DOHH2 (cell line): ENCODE measurements at regions not wholly inside any gene's neighbourhood (a gene's known extent, or its start where the extent isn't known, plus 50 kb on each side); places are given as distances from the start of the nearest gene placed in this dataset.

ENCODE experiments used
- H3F3A ChIP-seq: fragments of 200-600 bp; sonication (generic), shearing (Covaris generic); 2 replicates; pipeline ENCODE4 v1.6.0; 2016; ENCODE audit warnings: antibody characterized with exemption, mild to moderate bottlenecking; ENCODE audit not compliant: control insufficient read depth, insufficient read depth
- H3K27ac ChIP-seq: fragments of 200-600 bp; sonication (generic); 2 replicates; pipeline ENCODE4 v1.5.1; 2014; ENCODE audit warnings: low read depth, mild to moderate bottlenecking, low read length, moderate library complexity
- H3K27me3 ChIP-seq: fragments of 200-600 bp; sonication (generic); 2 replicates; pipeline ENCODE4 v1.6.1; 2014; ENCODE audit warnings: mild to moderate bottlenecking, low read length, mixed read lengths; ENCODE audit not compliant: control insufficient read depth
- H3K36me3 ChIP-seq: fragments of 200-600 bp; sonication (generic); 2 replicates; pipeline ENCODE4 v1.6.1; 2014; ENCODE audit warnings: mild to moderate bottlenecking, low read length, moderate library complexity, mixed read lengths; ENCODE audit not compliant: control insufficient read depth
- H3K4me1 ChIP-seq: fragments of 200-600 bp; sonication (generic); 2 replicates; pipeline ENCODE4 v1.6.1; 2014; ENCODE audit warnings: mild to moderate bottlenecking, low read length, mixed read lengths; ENCODE audit not compliant: control insufficient read depth
- H3K4me2 ChIP-seq: fragments of 200-600 bp; sonication (generic); 2 replicates; pipeline ENCODE4 v1.6.0; 2014; ENCODE audit warnings: mild to moderate bottlenecking, low read length, moderate library complexity
- H3K4me3 ChIP-seq: fragments of 200-600 bp; sonication (generic); 2 replicates; pipeline ENCODE4 v1.5.1; 2014; ENCODE audit warnings: mild to moderate bottlenecking, low read length, mixed read lengths
- H3K79me2 ChIP-seq: fragments of 200-600 bp; sonication (generic); 2 replicates; pipeline ENCODE4 v1.6.1; 2014; ENCODE audit warnings: mild to moderate bottlenecking, low read length, mixed read lengths; ENCODE audit not compliant: control insufficient read depth
- H3K9me2 ChIP-seq: fragments of 200-600 bp; sonication (generic); replicated peaks from 2 replicates; pipeline ENCODE4 v1.6.1; 2014; ENCODE audit warnings: mild to moderate bottlenecking, low read length, mixed read lengths; ENCODE audit not compliant: control insufficient read depth
- H3K9me3 ChIP-seq: fragments of 200-600 bp; sonication (generic); 2 replicates; pipeline ENCODE4 v1.6.1; 2014; ENCODE audit warnings: antibody characterized with exemption, low read length, mixed read lengths; ENCODE audit not compliant: control insufficient read depth, insufficient read depth
- H4K20me1 ChIP-seq: fragments of 200-600 bp; sonication (generic); 2 replicates; pipeline ENCODE4 v1.6.0; 2014; ENCODE audit warnings: low read depth, mild to moderate bottlenecking, antibody characterized with exemption, low read length, moderate library complexity; ENCODE audit not compliant: control insufficient read depth, insufficient read depth
- CTCF ChIP-seq: fragments of 200-600 bp; sonication (generic); IDR thresholded peaks from one replicate; pipeline ENCODE4 v1.5.1; 2014; ENCODE audit warnings: antibody characterized with exemption, mild to moderate bottlenecking, low read depth, low read length; ENCODE audit not compliant: poor library complexity, severe bottlenecking
- EZH2phosphoT487 ChIP-seq: fragments of 200-600 bp; sonication (generic); IDR thresholded peaks from 2 replicates; pipeline ENCODE4 v1.6.1; 2017; ENCODE audit warnings: borderline replicate concordance, mild to moderate bottlenecking, antibody characterized with exemption, low read length, moderate library complexity, mixed read lengths

GRCh38 chr21:22421416-22422180 is 1423.4 kb downstream of the NCAM2 start:
- H3K4me3 ChIP-seq: no peak overlapping the region
- H3F3A ChIP-seq: no peaks in the 10 kb centered on the region
- peaks cover 6% of the 10 kb centered on the region; the same call in 1 of the 2 replicates for H3K9me3 ChIP-seq
- no peaks in the 10 kb centered on the region for H3K4me1 ChIP-seq
- H3K36me3 ChIP-seq: no peaks in the 10 kb centered on the region
- H3K4me2 ChIP-seq: no peak overlapping the region
- TF ChIP-seq EZH2phosphoT487 (no peak), CTCF (no peak)
- H3K27me3 ChIP-seq: no peaks in the 10 kb centered on the region
- no peaks in the 10 kb centered on the region for H3K9me2 ChIP-seq
- no peaks in the 10 kb centered on the region for H4K20me1 ChIP-seq
- no peaks in the 10 kb centered on the region for H3K79me2 ChIP-seq
- no peak overlapping the region for H3K27ac ChIP-seq

GRCh38 chr21:22438428-22439086 is 1440.3 kb downstream of the NCAM2 start:
- Histone ChIP-seq H3K27ac (no peak overlapping the region), H3K27me3 (no peaks in the 10 kb centered on the region), H3K4me1 (no peaks in the 10 kb centered on the region), H3K79me2 (no peaks in the 10 kb centered on the region), H3K36me3 (no peaks in the 10 kb centered on the region), H3F3A (no peaks in the 10 kb centered on the region), H4K20me1 (no peaks in the 10 kb centered on the region), H3K9me3 (no peaks in the 10 kb centered on the region), H3K9me2 (no peaks in the 10 kb centered on the region), H3K4me3 (no peak overlapping the region), H3K4me2 (no peak overlapping the region)
- TF ChIP-seq EZH2phosphoT487 (no peak), CTCF (no peak)

- Histone ChIP-seq H3K27me3 (no peaks in the 10 kb centered on the region), H4K20me1 (no peaks in the 10 kb centered on the region), H3F3A (no peaks in the 10 kb centered on the region), H3K4me1 (no peaks in the 10 kb centered on the region), H3K27ac (no peak overlapping the region), H3K79me2 (no peaks in the 10 kb centered on the region), H3K9me2 (no peaks in the 10 kb centered on the region), H3K36me3 (no peaks in the 10 kb centered on the region), H3K9me3 (0 out of 2 replicates have a peak, but pooled peaks cover 3% of the 10 kb centered on the region), H3K4me3 (no peak overlapping the region), H3K4me2 (no peak overlapping the region)
- no peak for TF ChIP-seq EZH2phosphoT487
- TF ChIP-seq CTCF: no peak
These were observed 1446.8 kb downstream of the NCAM2 start for GRCh38 chr21:22444990-22445389.
